ENCODE measurements at regions not wholly inside any gene's neighbourhood (a gene's known extent, or its start where the extent isn't known, plus 50 kb on each side); places are given as distances from the start of the nearest gene placed in this dataset.

GRCh38 chrX:2596045-2596444 lies 95.0 kb upstream of the CD99 start:
- TF ChIP-seq CTCF (IDR thresholded peaks at IDR 0.05) (no peak), ZFX (IDR thresholded peaks at IDR 0.05; ENCODE audit: borderline replicate concordance) (no peak)
